ENCODE measurements at regions not wholly inside any gene's neighbourhood (a gene's known extent, or its start where the extent isn't known, plus 50 kb on each side); places are given as distances from the start of the nearest gene placed in this dataset.

GRCh38 chr20:51886891-51887608, 84.7 kb upstream of the SALL4 start:
- FAIRE-seq (no peak), DNase-seq (ENCODE audit: insufficient read length, low spot score) (no peak)
- no peak for TF ChIP-seq CTCF (IDR thresholded peaks at IDR 0.05; ENCODE audit: insufficient read depth, missing control alignments)

- no peak for TF ChIP-seq CTCF (IDR thresholded peaks at IDR 0.05; ENCODE audit: insufficient read depth, missing control alignments)
- DNase-seq (ENCODE audit: insufficient read length, low spot score) = no peak
- FAIRE-seq = no peak
These were observed 84.0 kb upstream of the SALL4 start for GRCh38 chr20:51886341-51886740.

- FAIRE-seq (no peak), DNase-seq (ENCODE audit: insufficient read length, low spot score) (no peak)
- TF ChIP-seq CTCF (IDR thresholded peaks at IDR 0.05; ENCODE audit: insufficient read depth, missing control alignments) = no peak
These were observed 82.2 kb upstream of the SALL4 start for GRCh38 chr20:51884561-51884960.

- DNase-seq (ENCODE audit: insufficient read length, low spot score) (no peak), FAIRE-seq (no peak)
- no peak for TF ChIP-seq CTCF (IDR thresholded peaks at IDR 0.05; ENCODE audit: insufficient read depth, missing control alignments)
These were observed 77.9 kb upstream of the SALL4 start for GRCh38 chr20:51880188-51880587.

GRCh38 chr20:51876313-51876940, 74.1 kb upstream of the SALL4 start:
- no peak for TF ChIP-seq CTCF (IDR thresholded peaks at IDR 0.05; ENCODE audit: insufficient read depth, missing control alignments)

GRCh38 chr20:51873652-51874051, 71.3 kb upstream of the SALL4 start:
- FAIRE-seq = no peak
- TF ChIP-seq CTCF (IDR thresholded peaks at IDR 0.05; ENCODE audit: insufficient read depth, missing control alignments) = no peak
- DNase-seq (ENCODE audit: insufficient read length, low spot score) = no peak

More at GRCh38 chr20:51876313-51876940, 74.1 kb upstream of the SALL4 start:
- DNase-seq (ENCODE audit: insufficient read length, low spot score) = no peak
- no peak for FAIRE-seq

- FAIRE-seq (no peak), DNase-seq (ENCODE audit: insufficient read length, low spot score) (no peak)
- TF ChIP-seq CTCF (IDR thresholded peaks at IDR 0.05; ENCODE audit: insufficient read depth, missing control alignments) = no peak
These were observed 69.6 kb upstream of the SALL4 start for GRCh38 chr20:51871943-51872342.
